HepG2 (cell line): ENCODE measurements at regions not wholly inside any gene's neighbourhood (a gene's known extent, or its start where the extent isn't known, plus 50 kb on each side); places are given as distances from the start of the nearest gene placed in this dataset.

Experiments
- ATAC-seq: fragments of 200-7000 bp; cut with Tn5 transposase; 3 replicates; pipeline ENCODE4 v1.9.1; 2020; ENCODE audit warnings: mild to moderate bottlenecking, moderate library complexity
- BruUV-seq: library from RNA; stranded (reverse); fragments of 400-500 nt; replicated peaks from 2 replicates; lab custom pipeline; 2021; lab: Mats Ljungman, UMichigan
- CTCF ChIA-PET: fragments of 300-600 bp; formaldehyde crosslinking; extraction: SDS; loops from one replicate; lab custom pipeline; 2021; ENCODE audit warnings: low total read pairs, inconsistent platforms, low intra/inter-chr PET ratio; lab: Yijun Ruan, JAX
- POLR2A ChIA-PET: fragments of 350-600 bp; sonication (Branson Sonifier 250); formaldehyde crosslinking; loops from one replicate; lab custom pipeline; 2020; ENCODE audit warnings: antibody characterized with exemption, inconsistent platforms; lab: Yijun Ruan, JAX
- DNase-seq: peaks from one replicate; pipeline ENCODE4 v3.0.0-alpha.2; 2015; ENCODE audit warnings: low spot score
- FAIRE-seq: peaks from 3 replicates; lab custom pipeline; 2011; peaks lifted over from hg19 to GRCh38; lab: Jason Lieb, UNC
- H2AFZ ChIP-seq: one replicate; pipeline ENCODE4 v1.6.1; 2011; ENCODE audit warnings: low read length, inconsistent platforms
- H3K27ac ChIP-seq: fragments of 300-600 bp; 3 replicates; pipeline ENCODE4 v1.8.0; 2011; ENCODE audit warnings: mixed run types, mild to moderate bottlenecking, mixed read lengths, low read length, inconsistent platforms; ENCODE audit not compliant: insufficient read depth; ENCODE audit errors: extremely low read length
- H3K27me3 ChIP-seq, 2 experiments: fragments of 200-600 bp in 1 of 2; 2 replicates in 1 of 2; 3 replicates in 1 of 2; pipeline versions ENCODE4 v1.6.0 to v1.8.0; 2011; ENCODE audit warnings: low read length in 2 of 2, mild to moderate bottlenecking in 2 of 2, moderate library complexity in 2 of 2, inconsistent platforms in 1 of 2; ENCODE audit not compliant: insufficient read depth in 2 of 2, control insufficient read depth in 1 of 2
- H3K36me3 ChIP-seq, 2 experiments: fragments of 200-600 bp in 1 of 2; replicated peaks in 1 of 2; 2 replicates in 1 of 2; 3 replicates in 1 of 2; pipeline versions ENCODE4 v1.5.1 to v1.8.0; 2011; ENCODE audit warnings: low read length in 2 of 2, inconsistent platforms in 1 of 2; ENCODE audit not compliant: insufficient read depth in 2 of 2, control insufficient read depth in 1 of 2
- H3K4me1 ChIP-seq: 2 replicates; pipeline ENCODE4 v1.5.1; 2012; ENCODE audit warnings: low read length, inconsistent platforms; ENCODE audit not compliant: insufficient read depth
- H3K4me2 ChIP-seq: 2 replicates; pipeline ENCODE4 v1.6.0; 2011; ENCODE audit warnings: low read depth, low read length, inconsistent platforms
- H3K4me3 ChIP-seq, 3 experiments: fragments of 200-600 bp in 1 of 3; sonication (generic), shearing (Covaris generic) in 1 of 3; replicated peaks in 1 of 3; 2 replicates each; pipeline ENCODE4 v1.5.1; 2011 to 2016; ENCODE audit warnings: low read length in 3 of 3, inconsistent platforms in 2 of 3, low read depth in 2 of 3, mild to moderate bottlenecking in 2 of 3, control low read depth in 1 of 3, mixed read lengths in 1 of 3; ENCODE audit not compliant: insufficient read depth in 1 of 3
- H3K79me2 ChIP-seq: one replicate; pipeline ENCODE4 v1.6.1; 2011; ENCODE audit warnings: low read length, inconsistent platforms; ENCODE audit not compliant: insufficient read depth
- H3K9ac ChIP-seq: 2 replicates; pipeline ENCODE4 v1.6.0; 2011; ENCODE audit warnings: mild to moderate bottlenecking, low read depth, low read length, inconsistent platforms; ENCODE audit not compliant: insufficient read depth
- H3K9me3 ChIP-seq: 2 replicates; pipeline ENCODE4 v1.5.1; 2012; ENCODE audit warnings: mild to moderate bottlenecking, low read length
- H4K20me1 ChIP-seq: 2 replicates; pipeline ENCODE4 v1.6.0; 2011; ENCODE audit warnings: inconsistent platforms, mild to moderate bottlenecking, low read length, moderate library complexity; ENCODE audit not compliant: insufficient read depth
- KLF6 ChIP-seq: IDR thresholded peaks from 2 replicates; pipeline ENCODE4 v1.8.0; 2016; ENCODE audit warnings: missing biosample characterization, missing genetic modification reagents
- MYNN ChIP-seq: sonication (generic); formaldehyde crosslinking; IDR thresholded peaks from 2 replicates; pipeline ENCODE4 v1.4.0; 2020; ENCODE audit warnings: mild to moderate bottlenecking, low read depth, missing genetic modification reagents
- NCOA1 ChIP-seq: sonication (generic); formaldehyde crosslinking; IDR thresholded peaks from 2 replicates; pipeline ENCODE4 v1.9.0; 2021; ENCODE audit warnings: missing genetic modification reagents
- POLR2G ChIP-seq: fragments of 200-400 bp; formaldehyde crosslinking; IDR thresholded peaks from 2 replicates; pipeline ENCODE4 v1.6.1; 2018; ENCODE audit warnings: mild to moderate bottlenecking, low read depth, low read length, moderate library complexity
- ZBTB1 ChIP-seq: sonication (generic); formaldehyde crosslinking; IDR thresholded peaks from 2 replicates; pipeline ENCODE4 v1.4.0; 2020; ENCODE audit warnings: missing genetic modification reagents, borderline replicate concordance
- ZNF138 ChIP-seq: sonication (generic); formaldehyde crosslinking; IDR thresholded peaks from 2 replicates; pipeline ENCODE4 v1.5.0; 2020; ENCODE audit warnings: mild to moderate bottlenecking, low read depth, missing genetic modification reagents
- ZNF317 ChIP-seq: sonication (generic); formaldehyde crosslinking; IDR thresholded peaks from 2 replicates; pipeline ENCODE4 v1.5.0; 2020; ENCODE audit warnings: mild to moderate bottlenecking, missing genetic modification reagents
- ZNF350 ChIP-seq: sonication (generic); formaldehyde crosslinking; IDR thresholded peaks from 2 replicates; pipeline ENCODE4 v1.4.0; 2020; ENCODE audit warnings: mild to moderate bottlenecking, low read depth, missing genetic modification reagents, borderline replicate concordance
- ZNF644 ChIP-seq: IDR thresholded peaks from 2 replicates; pipeline ENCODE4 v1.6.1; 2016; ENCODE audit warnings: low read depth
- ZNF652 ChIP-seq: IDR thresholded peaks from 2 replicates; pipeline ENCODE4 v1.6.1; 2016; ENCODE audit warnings: low read depth, borderline replicate concordance
- ZSCAN12 ChIP-seq: sonication (generic); formaldehyde crosslinking; IDR thresholded peaks from 2 replicates; pipeline ENCODE4 v1.9.0; 2021; ENCODE audit warnings: mild to moderate bottlenecking, missing genetic modification reagents
- ZSCAN29 ChIP-seq: sonication (generic); formaldehyde crosslinking; conservative IDR thresholded peaks from 2 replicates; pipeline ENCODE4 v1.4.0; 2020; ENCODE audit warnings: mild to moderate bottlenecking, missing genetic modification reagents
- WGBS: methylation state at CpG from one replicate; pipeline ENCODE4 v1.1.6; 2017; ENCODE audit warnings: low lambda C conversion rate; 5-methylcytosine and 5-hydroxymethylcytosine counted together
- in situ Hi-C: cut with HindIII; loops from 2 replicates; pipeline ENCODE4 v1.10.0; 2017; ENCODE audit warnings: low pct_unique_long_range_greater_than_20kb; ENCODE audit not compliant: extremely low pct_ligation_motif_present
- intact Hi-C: fragments of 100-400 bp; cut with micrococcal nuclease; formaldehyde crosslinking; loops from one replicate; pipeline ENCODE4 v1.10.0; 2022; ENCODE audit not compliant: unreplicated experiment
- TF ChIP-seq, protein P1 (sequence below): IDR thresholded peaks from 2 replicates; pipeline ENCODE4 v1.6.1; 2016; ENCODE audit warnings: low read depth, missing genetic modification reagents, missing compliant biosample characterization

DNA sequence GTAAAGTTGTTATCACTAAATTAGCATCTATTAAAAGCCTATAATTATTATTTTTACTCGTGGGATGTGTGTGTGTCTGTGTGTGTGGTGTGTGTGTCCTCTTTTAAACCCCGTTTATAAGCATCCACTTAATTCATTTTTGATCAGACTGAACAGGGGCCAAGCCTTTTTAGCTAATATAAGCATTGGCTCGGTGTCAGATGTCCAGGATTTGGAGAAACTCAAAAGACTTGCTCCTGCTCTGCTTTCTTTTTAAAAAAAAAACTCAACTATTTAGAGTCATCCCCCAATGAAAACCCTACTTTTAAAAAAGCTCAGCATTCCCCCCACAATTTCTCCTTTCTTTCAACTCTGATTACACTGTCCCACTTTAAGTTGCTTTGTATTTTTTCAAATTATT is 459.3 kb upstream of the MAF start:
- POLR2A ChIA-PET = no interaction called here
- no peak overlapping the region for H2AFZ ChIP-seq
- H4K20me1 ChIP-seq = no peaks in the 10 kb centered on the region
- H3K4me1 ChIP-seq = no peaks in the 10 kb centered on the region
- WGBS = 1% methylated on average over 3 of the region's 3 CpGs
- no peak for ATAC-seq
- H3K79me2 ChIP-seq = no peaks in the 10 kb centered on the region
- H3K36me3 ChIP-seq = no peaks in the 10 kb centered on the region
- no peak for FAIRE-seq
- in situ Hi-C loops = no loop called here
- H3K9ac ChIP-seq = no peak overlapping the region
- CTCF ChIA-PET = no interaction called here
- no peaks in the 10 kb centered on the region; the same call in 1 of the 2 replicates for H3K9me3 ChIP-seq
- H3K4me3 ChIP-seq = no peak overlapping the region
- no peak for DNase-seq
- BruUV-seq = no TSS peak
- H3K27me3 ChIP-seq = no peaks in the 10 kb centered on the region; a peak in 1 of 5 replicates
- H3K4me2 ChIP-seq = no peak overlapping the region
- no peak overlapping the region for H3K27ac ChIP-seq
- intact Hi-C loops = no loop called here
- TF ChIP-seq ZNF138 (CRISPR knock-in tag) = no peak
- TF ChIP-seq, protein P1, sequence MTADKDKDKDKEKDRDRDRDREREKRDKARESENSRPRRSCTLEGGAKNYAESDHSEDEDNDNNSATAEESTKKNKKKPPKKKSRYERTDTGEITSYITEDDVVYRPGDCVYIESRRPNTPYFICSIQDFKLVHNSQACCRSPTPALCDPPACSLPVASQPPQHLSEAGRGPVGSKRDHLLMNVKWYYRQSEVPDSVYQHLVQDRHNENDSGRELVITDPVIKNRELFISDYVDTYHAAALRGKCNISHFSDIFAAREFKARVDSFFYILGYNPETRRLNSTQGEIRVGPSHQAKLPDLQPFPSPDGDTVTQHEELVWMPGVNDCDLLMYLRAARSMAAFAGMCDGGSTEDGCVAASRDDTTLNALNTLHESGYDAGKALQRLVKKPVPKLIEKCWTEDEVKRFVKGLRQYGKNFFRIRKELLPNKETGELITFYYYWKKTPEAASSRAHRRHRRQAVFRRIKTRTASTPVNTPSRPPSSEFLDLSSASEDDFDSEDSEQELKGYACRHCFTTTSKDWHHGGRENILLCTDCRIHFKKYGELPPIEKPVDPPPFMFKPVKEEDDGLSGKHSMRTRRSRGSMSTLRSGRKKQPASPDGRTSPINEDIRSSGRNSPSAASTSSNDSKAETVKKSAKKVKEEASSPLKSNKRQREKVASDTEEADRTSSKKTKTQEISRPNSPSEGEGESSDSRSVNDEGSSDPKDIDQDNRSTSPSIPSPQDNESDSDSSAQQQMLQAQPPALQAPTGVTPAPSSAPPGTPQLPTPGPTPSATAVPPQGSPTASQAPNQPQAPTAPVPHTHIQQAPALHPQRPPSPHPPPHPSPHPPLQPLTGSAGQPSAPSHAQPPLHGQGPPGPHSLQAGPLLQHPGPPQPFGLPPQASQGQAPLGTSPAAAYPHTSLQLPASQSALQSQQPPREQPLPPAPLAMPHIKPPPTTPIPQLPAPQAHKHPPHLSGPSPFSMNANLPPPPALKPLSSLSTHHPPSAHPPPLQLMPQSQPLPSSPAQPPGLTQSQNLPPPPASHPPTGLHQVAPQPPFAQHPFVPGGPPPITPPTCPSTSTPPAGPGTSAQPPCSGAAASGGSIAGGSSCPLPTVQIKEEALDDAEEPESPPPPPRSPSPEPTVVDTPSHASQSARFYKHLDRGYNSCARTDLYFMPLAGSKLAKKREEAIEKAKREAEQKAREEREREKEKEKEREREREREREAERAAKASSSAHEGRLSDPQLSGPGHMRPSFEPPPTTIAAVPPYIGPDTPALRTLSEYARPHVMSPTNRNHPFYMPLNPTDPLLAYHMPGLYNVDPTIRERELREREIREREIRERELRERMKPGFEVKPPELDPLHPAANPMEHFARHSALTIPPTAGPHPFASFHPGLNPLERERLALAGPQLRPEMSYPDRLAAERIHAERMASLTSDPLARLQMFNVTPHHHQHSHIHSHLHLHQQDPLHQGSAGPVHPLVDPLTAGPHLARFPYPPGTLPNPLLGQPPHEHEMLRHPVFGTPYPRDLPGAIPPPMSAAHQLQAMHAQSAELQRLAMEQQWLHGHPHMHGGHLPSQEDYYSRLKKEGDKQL = no peak
- no peak for TF ChIP-seq ZNF652
- no peak for TF ChIP-seq ZSCAN12 (CRISPR knock-in tag)
- TF ChIP-seq ZNF644 = no peak
- no peak for TF ChIP-seq MYNN (CRISPR knock-in tag)
- TF ChIP-seq NCOA1 (CRISPR knock-in tag) = no peak
- TF ChIP-seq ZNF350 = no peak
- no peak for TF ChIP-seq ZBTB1 (CRISPR knock-in tag)
- TF ChIP-seq KLF6 = no peak
- TF ChIP-seq ZNF317 (CRISPR knock-in tag) = no peak
- no peak for TF ChIP-seq ZSCAN29 (CRISPR knock-in tag)
- TF ChIP-seq POLR2G = no peak
